OCI-M1 (cell line): ENCODE measurements at regions not wholly inside any gene's neighbourhood (a gene's known extent, or its start where the extent isn't known, plus 50 kb on each side); places are given as distances from the start of the nearest gene placed in this dataset.

Experiments used
- DNase-seq: peaks from one replicate; lab custom pipeline; 2025; lab: John Stamatoyannopoulos, UW

GRCh38 chr10:43958071-43958432 lies 309.4 kb upstream of the ZNF32 start:
- no peak for DNase-seq

- no peak for DNase-seq
These were observed 308.8 kb upstream of the ZNF32 start for GRCh38 chr10:43957267-43958070.

GRCh38 chr10:43955978-43956377 lies 307.3 kb upstream of the ZNF32 start:
- no peak for DNase-seq

GRCh38 chr10:43955002-43955596 lies 306.4 kb upstream of the ZNF32 start:
- DNase-seq, result no peak

- no peak for DNase-seq
These were observed 305.0 kb upstream of the ZNF32 start for GRCh38 chr10:43953672-43954071.

- no peak for DNase-seq
These were observed 304.1 kb upstream of the ZNF32 start for GRCh38 chr10:43952760-43953159.

GRCh38 chr10:43949351-43949750 lies 300.7 kb upstream of the ZNF32 start:
- no peak for DNase-seq

- no peak for DNase-seq
These were observed 297.8 kb upstream of the ZNF32 start for GRCh38 chr10:43946445-43946844.

- no peak for DNase-seq
These were observed 297.2 kb upstream of the ZNF32 start for GRCh38 chr10:43945908-43946307.

GRCh38 chr10:43945094-43945730 lies 296.5 kb upstream of the ZNF32 start:
- no peak for DNase-seq

- DNase-seq, result peak; percentile 3
These were observed 295.9 kb upstream of the ZNF32 start for GRCh38 chr10:43944381-43945093.

- no peak for DNase-seq
These were observed 295.2 kb upstream of the ZNF32 start for GRCh38 chr10:43943818-43944360.

- no peak for DNase-seq
These were observed 294.6 kb upstream of the ZNF32 start for GRCh38 chr10:43943119-43943817.

GRCh38 chr10:43942096-43942850 lies 293.6 kb upstream of the ZNF32 start:
- DNase-seq, result no peak

- no peak for DNase-seq
These were observed 292.5 kb upstream of the ZNF32 start for GRCh38 chr10:43940898-43941837.

GRCh38 chr10:43939939-43940820 lies 291.5 kb upstream of the ZNF32 start:
- peak; percentile 30 for DNase-seq

GRCh38 chr10:43939389-43939938 lies 290.8 kb upstream of the ZNF32 start:
- DNase-seq, result no peak

GRCh38 chr10:43938810-43939209 lies 290.1 kb upstream of the ZNF32 start:
- DNase-seq, result no peak
